HEK293 (cell line): ENCODE measurements at regions not wholly inside any gene's neighbourhood (a gene's known extent, or its start where the extent isn't known, plus 50 kb on each side); places are given as distances from the start of the nearest gene placed in this dataset.

Experiments
- MEIS1 ChIP-seq: sonication (generic); formaldehyde crosslinking; IDR thresholded peaks from 2 replicates; pipeline ENCODE4 v1.8.1; 2022; ENCODE audit warnings: missing genetic modification reagents, mild to moderate bottlenecking, borderline replicate concordance
- REST ChIP-seq: fragments of 450-650 bp; formaldehyde crosslinking; IDR thresholded peaks from 2 replicates; pipeline ENCODE4 v1.5.1; 2016; ENCODE audit warnings: missing biosample characterization, missing genetic modification characterization
- SP2 ChIP-seq: fragments of 450-650 bp; formaldehyde crosslinking; IDR thresholded peaks from 2 replicates; pipeline ENCODE4 v1.5.1; 2016; ENCODE audit warnings: missing biosample characterization, missing genetic modification characterization
- ZNF138 ChIP-seq: fragments of 450-650 bp; formaldehyde crosslinking; IDR thresholded peaks from 2 replicates; pipeline ENCODE4 v1.5.1; 2016; ENCODE audit warnings: missing biosample characterization, missing genetic modification characterization, borderline replicate concordance
- ZNF791 ChIP-seq: fragments of 450-650 bp; formaldehyde crosslinking; IDR thresholded peaks from 2 replicates; pipeline ENCODE4 v1.5.1; 2016; ENCODE audit warnings: missing biosample characterization, missing genetic modification characterization

GRCh38 chr3:16767006-16767405, 117.7 kb upstream of the PLCL2 start:
- TF ChIP-seq ZNF138 (tag by site-specific recombination), result no peak
- TF ChIP-seq SP2 (tag by site-specific recombination), result no peak
- no peak for TF ChIP-seq REST
- no peak for TF ChIP-seq MEIS1 (CRISPR knock-in tag)
- TF ChIP-seq ZNF791, result no peak
